ENCODE measurements at regions not wholly inside any gene's neighbourhood (a gene's known extent, or its start where the extent isn't known, plus 50 kb on each side); places are given as distances from the start of the nearest gene placed in this dataset.
A peak's percentile ranks its signal among the peaks of the same experiment; 100 is the strongest.

- no peak for DNase-seq
Measured at GRCh38 chr5:163623524-163623923, 118.1 kb downstream of the MAT2B start.

GRCh38 chr5:163623986-163624385 lies 118.6 kb downstream of the MAT2B start:
- no peak for DNase-seq

DNA sequence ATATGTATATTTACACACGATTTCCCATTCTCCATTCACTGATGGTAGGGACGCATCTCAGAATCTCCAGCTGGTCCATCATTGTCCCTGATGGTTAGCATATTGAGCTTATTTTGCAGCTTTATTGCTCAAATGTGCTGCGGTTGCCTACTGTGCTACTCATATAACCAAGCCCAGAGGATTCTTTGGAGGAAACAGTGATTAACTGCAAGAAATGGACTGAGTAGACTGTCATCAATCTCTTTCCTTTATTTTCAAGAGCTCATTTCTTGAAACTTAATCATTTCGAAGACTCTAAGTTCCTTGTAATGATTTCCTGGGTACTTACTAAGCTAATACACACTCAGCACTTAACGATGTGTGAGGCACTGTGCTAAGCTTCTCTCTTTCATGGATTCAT lies 119.0 kb downstream of the MAT2B start:
- DNase-seq: no peak

GRCh38 chr5:163626904-163627434 lies 121.5 kb downstream of the MAT2B start:
- DNase-seq: no peak

GRCh38 chr5:163631856-163632255 lies 126.4 kb downstream of the MAT2B start:
- DNase-seq: no peak

DNA sequence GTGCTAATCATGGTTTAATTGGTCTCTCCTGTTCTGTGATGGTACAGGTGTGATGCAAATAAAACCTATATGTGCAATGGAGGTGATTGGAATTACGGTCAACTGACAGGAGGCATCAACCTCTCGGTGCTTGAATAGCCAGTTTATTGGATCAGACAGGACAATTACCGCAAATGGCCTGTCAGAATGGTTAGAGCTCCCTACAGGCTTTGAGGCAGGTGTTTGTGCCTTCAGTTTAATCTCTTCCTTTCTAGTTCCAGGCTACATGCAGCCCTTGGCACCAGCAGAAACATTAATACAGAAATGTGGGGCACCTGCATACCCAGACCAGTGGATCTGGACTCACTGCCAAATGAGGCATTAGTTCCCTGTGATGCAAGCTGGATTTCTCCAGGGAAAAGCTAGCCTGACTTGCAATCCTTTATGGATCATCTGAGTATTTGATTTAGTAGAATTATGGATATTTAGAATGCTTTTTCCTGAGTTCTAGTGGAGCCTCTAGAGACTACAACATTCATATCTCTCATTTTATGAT lies 128.6 kb downstream of the MAT2B start:
- no peak for DNase-seq

DNA sequence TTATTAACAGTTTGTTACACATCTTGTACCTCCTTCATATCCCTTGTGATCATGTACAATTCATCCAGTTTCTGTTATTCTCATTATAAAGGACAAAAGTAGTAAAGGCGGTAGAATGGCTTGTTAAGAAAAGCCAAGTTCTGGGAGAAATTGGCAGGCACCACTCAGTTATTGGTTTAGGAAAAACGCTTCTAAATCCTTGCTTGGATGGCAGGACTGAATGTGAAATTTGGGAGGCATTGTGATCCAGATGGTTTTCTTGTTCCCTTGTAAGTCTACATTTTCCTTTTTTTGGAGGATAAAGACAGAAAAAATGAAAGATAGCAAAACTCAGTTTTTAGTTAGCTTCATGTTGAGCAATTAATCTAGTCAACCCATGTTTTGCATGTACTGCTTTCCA lies 130.2 kb downstream of the MAT2B start:
- DNase-seq: no peak

DNA sequence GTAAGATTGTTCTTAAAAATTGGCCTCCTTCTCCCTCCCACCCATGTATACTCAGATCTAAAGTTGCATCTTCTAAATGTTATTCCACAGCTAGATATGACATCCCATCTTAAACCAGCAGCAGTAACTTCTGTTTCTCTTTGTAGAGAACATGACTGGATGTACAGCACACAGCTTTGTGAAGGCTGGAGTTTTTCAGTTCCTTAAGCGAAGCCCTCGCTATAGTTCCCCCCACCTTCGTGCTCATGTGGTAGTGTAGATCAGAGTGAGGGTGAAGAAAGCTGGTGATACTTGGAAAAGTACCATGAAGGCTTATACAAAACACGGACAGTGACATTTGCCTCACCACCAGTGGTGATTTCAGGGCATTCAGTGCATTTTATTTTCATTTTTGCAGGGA lies 137.5 kb downstream of the MAT2B start:
- no peak for DNase-seq

DNA sequence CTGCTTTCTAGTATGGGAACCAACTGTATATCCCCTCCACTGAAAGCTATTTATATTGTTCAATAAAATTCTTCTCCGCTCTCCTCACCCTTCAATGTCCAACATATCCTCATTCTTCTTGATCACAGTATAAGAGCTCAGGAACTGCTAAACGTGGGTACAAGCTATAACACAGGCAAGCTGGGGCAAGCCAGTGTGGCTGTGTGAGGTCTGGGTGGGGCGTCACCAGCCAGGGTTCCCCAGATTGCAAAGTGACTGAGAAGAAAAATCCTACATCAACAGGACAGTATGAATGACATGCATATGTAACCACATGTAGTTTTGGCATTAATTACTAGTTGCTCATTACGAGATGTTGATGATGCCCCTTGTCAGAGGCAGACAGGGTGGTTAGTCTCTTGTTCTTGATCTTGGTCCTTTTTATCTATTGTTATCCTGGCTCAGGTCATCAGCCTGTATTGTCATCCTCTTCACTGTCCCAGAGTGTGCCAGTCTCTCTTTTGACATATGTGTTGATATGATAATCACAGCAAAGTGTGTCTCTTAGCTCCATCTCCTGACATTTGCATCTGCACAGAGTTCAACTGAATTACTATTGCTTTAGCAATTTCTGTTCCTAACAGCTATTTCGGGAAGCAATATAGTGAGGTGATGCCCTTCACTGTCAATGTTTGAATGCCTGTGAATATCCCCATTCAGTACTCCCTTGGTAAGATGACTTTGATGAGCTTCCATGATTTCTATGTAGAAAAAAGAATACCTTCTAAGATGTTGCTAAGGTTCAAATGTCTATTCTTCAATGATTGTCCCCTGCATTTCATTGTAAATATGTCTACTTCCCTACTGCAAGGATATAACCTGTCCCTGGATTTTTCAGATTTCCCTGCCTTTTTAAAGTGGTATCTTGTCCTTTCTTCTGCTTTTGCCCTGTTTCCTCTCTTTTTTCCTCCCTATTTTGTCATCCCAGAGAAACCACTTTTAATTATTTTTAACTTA lies 140.3 kb downstream of the MAT2B start:
- DNase-seq: no peak

DNA sequence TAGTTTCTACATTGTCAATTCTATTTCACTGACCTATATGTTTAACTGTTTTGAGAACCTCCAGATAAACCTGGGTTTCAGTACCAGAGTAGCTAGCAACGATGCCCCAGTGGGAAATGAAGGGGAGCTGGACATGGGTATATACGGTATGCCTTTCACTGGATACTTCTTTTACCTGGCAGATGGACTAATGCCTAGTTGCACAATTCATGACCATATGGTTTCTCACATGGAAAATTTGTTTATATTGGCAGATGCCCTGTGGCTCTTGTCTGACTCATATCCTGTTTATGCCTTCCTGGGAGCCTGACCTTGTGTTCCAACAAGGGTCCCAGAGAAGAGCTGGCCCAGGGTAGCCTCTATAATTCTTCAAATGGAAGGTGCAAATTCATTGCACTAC lies 144.1 kb downstream of the MAT2B start:
- no peak for DNase-seq

DNA sequence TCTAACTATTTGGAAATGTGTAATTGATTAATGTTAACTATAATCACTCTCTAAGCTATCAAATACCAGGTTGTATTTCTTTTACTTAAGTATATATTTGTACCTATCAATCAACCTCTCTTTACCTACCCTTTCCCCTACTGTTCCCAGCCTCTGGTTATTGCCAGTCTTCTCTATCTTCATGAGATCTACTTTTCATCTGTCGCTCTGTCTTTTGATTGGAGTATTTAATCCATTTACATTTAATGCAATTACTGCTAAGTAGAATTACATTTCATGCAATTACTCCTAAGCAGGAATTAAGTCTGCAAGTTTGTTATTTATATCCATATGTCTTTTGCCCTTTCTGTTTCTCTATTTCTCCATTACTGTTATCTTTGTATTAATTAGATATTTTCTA lies 148.1 kb downstream of the MAT2B start:
- DNase-seq: no peak

GRCh38 chr5:163658702-163659567 lies 153.5 kb downstream of the MAT2B start:
- DNase-seq: no peak

DNA sequence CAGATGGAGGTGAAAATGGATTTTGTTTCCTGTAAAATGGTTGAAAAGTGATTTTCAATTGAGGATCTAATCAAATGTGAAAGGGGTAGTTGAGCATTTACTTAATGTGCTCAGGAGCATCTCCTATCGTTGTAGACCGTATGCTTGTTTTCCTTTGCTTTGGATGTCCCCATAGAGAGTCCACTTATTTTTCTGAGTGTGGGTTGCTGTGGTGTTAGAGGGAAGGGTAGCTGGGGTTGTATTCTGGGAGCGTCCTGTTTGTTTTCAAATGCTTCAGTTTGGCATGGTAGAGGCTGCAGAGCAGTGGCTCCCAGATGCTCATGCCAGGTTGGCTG lies 154.1 kb downstream of the MAT2B start:
- DNase-seq: no peak

DNA sequence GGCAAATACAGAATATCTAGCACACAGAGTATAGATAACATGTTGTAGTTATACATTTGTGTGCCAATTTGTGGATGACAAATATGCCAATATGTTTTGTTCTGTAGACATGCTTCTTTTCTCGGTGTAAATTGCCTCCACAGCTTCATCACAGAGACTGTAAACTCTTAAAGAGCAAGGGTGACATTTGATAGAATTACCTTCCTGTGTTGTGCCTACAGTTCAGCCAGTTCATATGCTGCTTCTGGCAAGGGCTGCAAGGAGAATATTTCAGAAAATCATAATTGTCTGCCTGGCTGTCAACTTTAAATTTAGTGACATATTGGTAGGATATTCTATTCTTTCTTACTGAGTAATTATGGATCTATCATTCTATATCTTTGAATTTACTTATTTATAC lies 155.1 kb downstream of the MAT2B start:
- DNase-seq: no peak

DNA sequence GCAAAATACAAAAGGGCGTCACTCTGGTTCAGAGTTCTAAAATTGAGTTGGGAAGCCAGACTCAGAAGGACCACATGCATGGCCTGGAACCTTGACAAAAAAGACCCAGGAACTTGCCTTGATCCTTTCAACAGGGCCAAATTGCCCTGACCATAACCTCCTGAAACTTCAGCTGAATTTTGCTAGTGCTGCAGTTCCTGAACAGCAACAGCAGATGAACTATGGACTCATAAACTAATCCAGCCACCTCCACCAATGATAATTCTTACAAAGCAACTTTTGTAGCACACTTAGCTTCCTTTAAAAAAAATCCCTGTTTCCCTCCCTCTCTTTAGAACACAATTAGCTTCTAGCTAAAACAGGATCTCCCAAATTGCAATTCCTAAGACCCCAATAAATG lies 155.9 kb downstream of the MAT2B start:
- no peak for DNase-seq

DNA sequence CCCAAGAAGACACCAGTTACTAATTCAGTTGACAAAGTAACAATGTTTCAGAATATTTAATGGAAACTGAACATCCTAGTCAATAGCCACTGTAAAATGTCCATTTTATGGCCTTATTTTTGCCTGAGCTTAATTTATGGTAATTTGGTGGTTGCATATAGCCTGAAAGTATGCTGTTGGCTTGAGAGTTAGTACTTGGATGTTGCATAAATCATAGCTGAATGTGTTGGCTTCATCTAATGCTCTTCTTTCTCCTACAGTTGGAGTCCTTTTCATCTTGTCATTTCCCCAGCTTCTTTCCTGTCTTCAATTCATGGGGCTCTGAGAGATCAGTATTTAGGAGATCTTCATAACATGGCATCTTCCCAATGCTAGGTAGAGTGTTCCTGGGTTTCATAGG lies 164.6 kb downstream of the MAT2B start:
- DNase-seq: no peak

- DNase-seq: no peak
Measured at GRCh38 chr5:163677092-163677491, 171.7 kb downstream of the MAT2B start.

GRCh38 chr5:163682234-163682633 lies 176.8 kb downstream of the MAT2B start:
- no peak for DNase-seq

- no peak for DNase-seq
Measured at GRCh38 chr5:163687414-163687813, 182.0 kb downstream of the MAT2B start.

GRCh38 chr5:163692091-163692490 lies 186.7 kb downstream of the MAT2B start:
- no peak for DNase-seq

DNA sequence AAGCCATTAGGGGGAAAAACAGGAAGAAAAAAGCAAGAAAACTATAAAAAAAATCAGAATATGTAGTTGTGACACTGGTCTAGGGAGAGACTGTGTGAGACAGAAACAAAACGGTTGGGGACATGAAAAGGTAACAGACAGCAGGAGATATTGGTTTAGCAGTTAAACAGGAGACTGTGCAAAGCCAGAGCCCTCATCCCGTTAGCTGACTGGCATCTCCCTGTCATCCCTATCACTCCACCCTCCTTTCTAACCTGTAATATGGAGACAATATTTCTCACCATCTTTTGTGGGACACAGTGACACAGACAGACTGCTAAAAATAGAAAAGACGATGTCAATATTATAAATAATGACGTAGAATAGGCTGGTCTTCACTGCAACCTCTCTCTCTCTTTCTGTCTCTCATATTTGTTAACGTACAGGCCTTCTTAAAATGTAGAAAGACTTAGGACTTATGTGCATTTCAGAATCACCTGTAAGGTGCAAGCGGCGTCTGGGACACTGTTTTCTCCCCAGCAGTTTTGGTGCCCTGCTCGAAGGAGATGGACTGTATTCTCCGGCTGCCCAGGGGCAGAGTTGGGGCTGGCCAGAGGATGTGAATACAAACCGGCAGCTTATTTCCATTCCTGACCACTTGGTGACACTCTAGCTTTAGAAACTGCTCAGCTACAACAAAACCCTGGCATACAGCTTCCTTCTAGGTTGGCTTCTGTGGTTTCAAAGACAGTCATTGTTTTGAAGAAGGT lies 190.6 kb downstream of the MAT2B start:
- peak in 1 of 2 donors; percentile 6 for DNase-seq

GRCh38 chr5:163696579-163696887 lies 191.1 kb downstream of the MAT2B start:
- no peak for DNase-seq

All from bone marrow (tissue), 2 donors.